MM.1S (cell line): ENCODE measurements at regions not wholly inside any gene's neighbourhood (a gene's known extent, or its start where the extent isn't known, plus 50 kb on each side); places are given as distances from the start of the nearest gene placed in this dataset.

ENCODE experiments used
- DNase-seq: peaks from one replicate; pipeline ENCODE4 v3.0.0-alpha.2; 2015
- H2AFZ ChIP-seq: fragments of 300-600 bp; sonication (generic); 2 replicates; pipeline ENCODE4 v1.6.0; 2016; ENCODE audit warnings: antibody characterized with exemption, low read length
- H3F3A ChIP-seq: fragments of 300-600 bp; sonication (generic); 2 replicates; pipeline ENCODE4 v1.6.1; 2016; ENCODE audit warnings: mild to moderate bottlenecking, antibody characterized with exemption, low read length, moderate library complexity, mixed read lengths; ENCODE audit not compliant: insufficient read depth
- H3K27ac ChIP-seq: fragments of 300-600 bp; sonication (generic); 2 replicates; pipeline ENCODE4 v1.5.1; 2016; ENCODE audit warnings: mild to moderate bottlenecking, low read length
- H3K27me3 ChIP-seq: fragments of 300-600 bp; sonication (generic); replicated peaks from 2 replicates; pipeline ENCODE4 v1.6.0; 2016; ENCODE audit warnings: low read length; ENCODE audit not compliant: insufficient read depth
- H3K36me3 ChIP-seq: fragments of 300-600 bp; sonication (generic); replicated peaks from 2 replicates; pipeline ENCODE4 v1.6.1; 2016; ENCODE audit warnings: mild to moderate bottlenecking, low read length, mixed read lengths; ENCODE audit not compliant: insufficient read depth
- H3K4me1 ChIP-seq: fragments of 300-600 bp; sonication (generic); 2 replicates; pipeline ENCODE4 v1.6.1; 2016; ENCODE audit warnings: low read length, mixed read lengths
- H3K4me2 ChIP-seq: fragments of 300-600 bp; sonication (generic); 2 replicates; pipeline ENCODE4 v1.6.0; 2016; ENCODE audit warnings: low read depth, low read length
- H3K4me3 ChIP-seq: fragments of 300-600 bp; sonication (generic); 2 replicates; pipeline ENCODE4 v1.5.1; 2016; ENCODE audit warnings: low read length, mixed read lengths
- H3K79me2 ChIP-seq: fragments of 300-600 bp; sonication (generic); 2 replicates; pipeline ENCODE4 v1.6.1; 2016; ENCODE audit warnings: mixed run types, low read length, mixed read lengths
- H3K9ac ChIP-seq: fragments of 300-600 bp; sonication (generic); 2 replicates; pipeline ENCODE4 v1.6.1; 2016; ENCODE audit warnings: low read length, mixed read lengths
- H3K9me2 ChIP-seq: fragments of 300-600 bp; sonication (generic); replicated peaks from 2 replicates; pipeline ENCODE4 v1.6.1; 2016; ENCODE audit warnings: mild to moderate bottlenecking, low read length, mixed read lengths; ENCODE audit not compliant: insufficient read depth
- H3K9me3 ChIP-seq: fragments of 300-600 bp; sonication (generic); replicated peaks from 2 replicates; pipeline ENCODE4 v1.6.1; 2016; ENCODE audit warnings: mild to moderate bottlenecking, low read length, mixed read lengths; ENCODE audit not compliant: insufficient read depth
- H4K20me1 ChIP-seq: fragments of 300-600 bp; sonication (generic); 2 replicates; pipeline ENCODE4 v1.6.1; 2016; ENCODE audit warnings: mild to moderate bottlenecking, low read length, moderate library complexity, mixed read lengths; ENCODE audit not compliant: insufficient read depth
- CTCF ChIP-seq: fragments of 300-600 bp; sonication (generic); IDR thresholded peaks from 2 replicates; pipeline ENCODE4 v1.5.1; 2016; ENCODE audit warnings: antibody characterized with exemption, low read length, mixed read lengths
- EZH2 ChIP-seq: fragments of 300-600 bp; sonication (generic); optimal IDR thresholded peaks from 2 replicates; pipeline ENCODE3; 2017; ENCODE audit warnings: low read depth, mild to moderate bottlenecking, antibody characterized with exemption, low read length, mixed read lengths
- EZH2phosphoT487 ChIP-seq: fragments of 300-600 bp; sonication (generic); IDR thresholded peaks from 2 replicates; pipeline ENCODE4 v1.6.1; 2018; ENCODE audit warnings: antibody characterized with exemption, low read length

DNA sequence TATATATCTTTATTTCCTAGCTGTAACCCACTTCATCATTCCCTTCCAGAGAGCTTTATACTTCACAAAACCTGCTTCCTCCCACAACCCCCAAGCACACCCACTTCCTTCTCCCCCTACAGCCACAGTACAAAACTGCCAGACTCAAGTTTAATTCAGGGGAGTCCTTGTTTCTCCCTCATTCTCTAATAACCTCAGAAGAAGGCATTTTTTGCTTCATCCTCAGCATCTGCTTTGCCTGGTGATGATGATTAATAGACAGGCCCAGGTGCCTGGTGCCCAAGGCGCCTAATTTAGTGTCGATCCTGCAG lies 414.3 kb downstream of the KIF16B start:
- TF ChIP-seq EZH2 = no peak
- TF ChIP-seq CTCF = no peak
- TF ChIP-seq EZH2phosphoT487 = no peak
- Histone ChIP-seq H2AFZ (no peak overlapping the region), H3K4me1 (no peaks in the 10 kb centered on the region), H3F3A (no peaks in the 10 kb centered on the region), H3K4me3 (no peak overlapping the region), H3K9me2 (no peaks in the 10 kb centered on the region), H3K36me3 (no peaks in the 10 kb centered on the region), H4K20me1 (no peaks in the 10 kb centered on the region), H3K27me3 (no peaks in the 10 kb centered on the region), H3K9me3 (no peaks in the 10 kb centered on the region), H3K27ac (no peak overlapping the region), H3K9ac (no peak overlapping the region), H3K79me2 (no peaks in the 10 kb centered on the region), H3K4me2 (no peak overlapping the region)
- no peak for DNase-seq

- H3K9ac ChIP-seq = no peak overlapping the region
- H3K9me3 ChIP-seq = no peaks in the 10 kb centered on the region
Measured at GRCh38 chr20:16158090-16158975, 414.9 kb downstream of the KIF16B start.

DNA sequence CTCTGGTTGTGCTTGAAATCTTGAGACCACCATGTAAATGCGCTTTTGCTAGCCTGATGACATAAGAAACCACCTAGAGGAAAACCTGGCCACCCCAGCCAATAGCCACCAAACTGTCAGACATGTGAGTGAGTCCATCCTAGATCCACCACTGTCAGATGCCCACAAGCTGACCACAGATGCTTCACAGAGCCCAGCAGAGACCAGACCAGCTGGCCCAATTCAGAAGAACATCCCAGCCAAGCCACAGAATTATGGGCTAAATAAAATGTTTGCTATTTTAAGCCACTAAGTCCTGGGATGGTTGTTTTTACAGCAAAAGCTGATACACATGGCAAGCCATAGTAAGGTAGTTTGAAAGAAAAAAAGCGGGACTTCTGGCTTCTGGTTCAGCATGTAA lies 425.3 kb downstream of the KIF16B start:
- H3K9me3 ChIP-seq = no peaks in the 10 kb centered on the region
- H3F3A ChIP-seq = no peaks in the 10 kb centered on the region
- no peak overlapping the region for H3K4me2 ChIP-seq
- H4K20me1 ChIP-seq = no peaks in the 10 kb centered on the region
- H3K9me2 ChIP-seq = no peaks in the 10 kb centered on the region
- DNase-seq = no peak
- no peak for TF ChIP-seq EZH2
- no peak for TF ChIP-seq EZH2phosphoT487
- no peak for TF ChIP-seq CTCF
- H3K9ac ChIP-seq = no peak overlapping the region
- no peaks in the 10 kb centered on the region for H3K4me1 ChIP-seq
- H3K36me3 ChIP-seq = no peaks in the 10 kb centered on the region
- no peaks in the 10 kb centered on the region for H3K79me2 ChIP-seq
- no peak overlapping the region for H3K27ac ChIP-seq
- H2AFZ ChIP-seq = no peak overlapping the region
- H3K27me3 ChIP-seq = no peaks in the 10 kb centered on the region
- H3K4me3 ChIP-seq = no peak overlapping the region

More at GRCh38 chr20:16158090-16158975, 414.9 kb downstream of the KIF16B start:
- Histone ChIP-seq H3K27me3 (no peaks in the 10 kb centered on the region), H2AFZ (no peak overlapping the region), H3F3A (no peaks in the 10 kb centered on the region), H3K4me3 (no peak overlapping the region), H4K20me1 (no peaks in the 10 kb centered on the region), H3K4me1 (no peaks in the 10 kb centered on the region), H3K27ac (no peak overlapping the region), H3K9me2 (no peaks in the 10 kb centered on the region), H3K36me3 (no peaks in the 10 kb centered on the region), H3K79me2 (no peaks in the 10 kb centered on the region), H3K4me2 (no peak overlapping the region)
- no peak for TF ChIP-seq EZH2
- no peak for TF ChIP-seq EZH2phosphoT487
- TF ChIP-seq CTCF = no peak
- DNase-seq = no peak
